Aorta (tissue), 5 donors: ENCODE measurements at regions not wholly inside any gene's neighbourhood (a gene's known extent, or its start where the extent isn't known, plus 50 kb on each side); places are given as distances from the start of the nearest gene placed in this dataset.

Experiments used
- ATAC-seq: fragments of 200-7000 bp; cut with Tn5 transposase; one replicate; pipeline ENCODE4 v1.9.1; 2022; ENCODE audit warnings: moderate library complexity; ENCODE audit not compliant: low FRiP score
- DNase-seq, 2 donors: peaks; one replicate each; pipeline ENCODE4 v3.0.0-alpha.2; 2020
- H3K27ac ChIP-seq, 2 donors: one replicate each; pipeline ENCODE4 v1.5.1; 2013; ENCODE audit warnings: low read length in 2 of 2, mild to moderate bottlenecking in 2 of 2, moderate library complexity in 2 of 2, control low read depth in 1 of 2, inconsistent platforms in 1 of 2, low read depth in 1 of 2
- H3K27me3 ChIP-seq, 2 donors: one replicate each; pipeline ENCODE4 v1.6.1; 2013; ENCODE audit warnings: control low read depth in 1 of 2, low read length in 1 of 2, mild to moderate bottlenecking in 1 of 2, moderate library complexity in 1 of 2; ENCODE audit not compliant: insufficient read depth in 2 of 2, control insufficient read depth in 1 of 2
- H3K36me3 ChIP-seq, 2 donors: one replicate each; pipeline ENCODE4 v1.6.1; 2013; ENCODE audit warnings: control low read depth in 1 of 2, low read length in 1 of 2, mild to moderate bottlenecking in 1 of 2; ENCODE audit not compliant: insufficient read depth in 2 of 2, control insufficient read depth in 1 of 2
- H3K4me1 ChIP-seq, 2 donors: one replicate each; pipeline ENCODE4 v1.6.1; 2013; ENCODE audit warnings: low read length in 2 of 2, control low read depth in 1 of 2, mild to moderate bottlenecking in 1 of 2, moderate library complexity in 1 of 2; ENCODE audit not compliant: insufficient read depth in 2 of 2, control insufficient read depth in 1 of 2
- H3K4me3 ChIP-seq, 2 donors: one replicate each; pipeline ENCODE4 v1.5.1; 2013; ENCODE audit warnings: low read length in 2 of 2, control low read depth in 1 of 2, mild to moderate bottlenecking in 1 of 2
- H3K9me3 ChIP-seq: one replicate; pipeline ENCODE4 v1.6.1; 2013; ENCODE audit warnings: mild to moderate bottlenecking, low read length; ENCODE audit not compliant: control insufficient read depth
- WGBS, 2 donors: extraction: QIAGEN DNeasy Blood & Tissue Kit; methylation state at CpG; one replicate each; pipeline ENCODE4 v1.1.7; 2013; 5-methylcytosine and 5-hydroxymethylcytosine counted together
- intact Hi-C, 2 donors: fragments of 100-400 bp; cut with DNase I; formaldehyde crosslinking; loops; one replicate each; pipeline versions ENCODE4 v1.14.2 to v1.15.0; 2022
- donor health status: healthy with polysubstance abuse.
- donor health status: Bipolar disorder and iron deficiency.
- donor health status: DM: no; HTN: no; CAD: no.
- donor health status: DM: no; HTN: no; CAD: no.
- donor health status: DM: yes; HTN: yes; CAD: no.

DNA sequence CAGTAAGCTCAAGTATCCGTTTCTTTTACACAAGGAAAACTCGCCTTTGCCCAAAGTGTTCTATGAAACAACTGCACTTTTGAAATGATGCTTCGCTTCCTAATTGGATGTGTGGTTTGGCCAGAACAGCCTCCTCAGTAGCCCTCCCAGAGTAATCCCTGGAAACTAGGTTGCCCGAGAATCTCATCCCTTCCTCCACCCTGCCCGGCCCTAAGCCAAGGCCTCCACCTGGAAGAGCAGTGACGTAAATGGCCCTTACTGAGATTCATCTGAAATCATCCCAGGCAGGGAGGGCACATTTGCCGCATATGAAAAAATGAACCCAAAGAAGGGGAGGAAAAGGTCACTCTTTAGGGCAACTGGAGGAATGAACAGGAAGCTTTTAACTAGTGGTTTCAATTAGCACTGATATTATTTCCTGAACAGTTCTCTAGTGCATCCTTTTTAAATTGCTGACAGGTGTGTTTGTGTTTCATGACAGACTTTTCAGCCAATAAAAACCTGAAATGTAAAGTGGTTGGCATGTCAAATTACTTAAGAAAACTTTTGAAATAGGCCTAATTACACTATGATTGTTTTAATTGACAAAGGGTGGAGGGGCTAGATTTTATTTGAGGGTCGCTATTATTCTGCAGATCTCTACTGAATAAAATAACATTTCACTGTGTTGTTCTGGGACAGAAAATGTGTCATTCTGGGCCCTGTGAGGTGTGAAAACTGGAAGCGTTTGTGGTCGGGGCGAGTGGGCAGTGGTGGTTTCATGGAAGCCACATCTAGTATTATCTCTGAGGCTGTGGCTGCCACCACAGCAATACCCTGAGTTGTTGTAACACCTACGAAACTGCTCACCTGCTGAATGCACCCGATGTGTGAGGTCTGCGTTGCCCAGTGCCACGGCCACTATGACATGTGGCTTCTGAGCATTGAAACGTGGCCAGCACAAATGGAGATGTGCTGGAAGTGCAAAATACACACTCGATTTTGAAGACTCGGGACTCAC, 112.1 kb downstream of the ZIC5 start:
- no peak for ATAC-seq
- no peak for DNase-seq
- no peaks in the 10 kb centered on the region for H3K27me3 ChIP-seq
- H3K4me1 ChIP-seq, result no peaks in the 10 kb centered on the region
- no peak overlapping the region for H3K27ac ChIP-seq
- no peaks in the 10 kb centered on the region for H3K9me3 ChIP-seq
- no peaks in the 10 kb centered on the region for H3K36me3 ChIP-seq
- no peak overlapping the region for H3K4me3 ChIP-seq
- whole genome bisulfite sequencing, 2 donors, result 93 to 96% methylated on average over 18 of the region's 18 CpGs
- intact Hi-C loops, result no loop called here

DNA sequence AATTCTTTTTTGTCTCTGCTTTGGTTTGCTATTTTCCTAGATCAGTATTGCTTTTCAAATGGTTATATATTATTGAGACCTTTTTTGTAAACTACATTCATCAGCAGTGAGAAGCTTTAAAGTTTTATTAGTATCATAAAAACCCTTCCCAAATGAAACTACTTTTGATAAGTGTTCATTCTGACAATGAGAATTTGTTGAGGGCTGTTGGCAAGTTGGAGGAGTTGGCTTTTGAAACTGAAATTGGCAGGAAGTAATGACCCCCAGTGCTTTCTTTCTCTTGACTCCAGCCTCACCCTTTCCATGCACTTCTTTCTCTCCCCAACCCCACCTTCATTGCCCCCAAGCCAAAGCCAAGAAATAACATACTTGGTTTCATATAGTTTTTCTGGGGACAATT, 113.8 kb downstream of the ZIC5 start:
- Histone ChIP-seq H3K4me3 (no peak overlapping the region), H3K27me3 (no peaks in the 10 kb centered on the region), H3K36me3 (no peaks in the 10 kb centered on the region), H3K9me3 (no peaks in the 10 kb centered on the region), H3K27ac (no peak overlapping the region), H3K4me1 (no peaks in the 10 kb centered on the region)
- intact Hi-C loops, result no loop called here
- no peak for DNase-seq
- ATAC-seq, result no peak

DNA sequence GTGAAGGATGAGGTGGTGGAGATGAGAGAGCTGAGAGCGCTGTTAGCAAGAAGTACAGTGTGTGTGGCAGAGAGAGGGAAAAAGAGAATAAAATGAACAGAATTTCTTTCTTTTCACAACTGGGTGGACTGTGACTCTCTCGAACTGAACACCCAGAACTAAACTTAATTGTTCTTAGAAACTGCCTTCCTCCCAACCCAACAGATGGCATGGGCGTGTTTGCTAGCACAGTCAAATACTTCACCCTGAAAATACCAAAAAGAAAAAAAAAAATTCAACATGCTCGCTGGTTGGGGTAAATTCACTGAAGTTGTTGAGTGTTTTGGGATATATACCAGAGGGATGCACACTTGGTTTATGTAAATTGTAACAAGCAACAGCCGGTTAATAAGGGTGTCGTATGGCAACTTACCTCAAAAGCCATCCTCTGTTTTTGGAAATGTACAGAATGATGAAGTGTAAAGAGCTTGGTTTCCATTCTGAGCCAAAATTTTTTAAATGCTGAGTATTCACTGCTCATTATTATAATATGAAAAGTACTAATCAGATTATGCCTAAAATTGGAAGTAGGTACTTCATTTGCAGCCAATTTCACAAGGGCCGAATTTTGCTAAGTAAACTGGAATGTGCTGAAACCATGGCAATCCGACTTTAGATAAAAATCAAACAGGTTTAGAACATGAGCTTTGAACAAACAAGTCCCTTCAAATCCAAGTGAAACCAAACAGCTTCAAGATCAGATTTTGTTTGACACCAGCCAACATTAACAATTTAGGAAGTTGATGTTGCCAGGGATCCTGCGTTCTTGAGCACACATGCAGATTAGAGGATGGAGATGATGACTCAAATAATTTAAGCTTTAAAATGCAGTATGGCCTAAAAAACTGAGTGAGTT, 115.8 kb downstream of the ZIC5 start:
- no peak for ATAC-seq
- H3K4me1 ChIP-seq, result no peaks in the 10 kb centered on the region
- H3K36me3 ChIP-seq, result no peaks in the 10 kb centered on the region
- intact Hi-C loops, result no loop called here
- no peaks in the 10 kb centered on the region for H3K27me3 ChIP-seq
- H3K4me3 ChIP-seq, result no peak overlapping the region
- DNase-seq, result no peak
- no peak overlapping the region for H3K27ac ChIP-seq
- 52 to 53% methylated on average over 9 of the region's 9 CpGs for WGBS, 2 donors
- no peaks in the 10 kb centered on the region for H3K9me3 ChIP-seq

DNA sequence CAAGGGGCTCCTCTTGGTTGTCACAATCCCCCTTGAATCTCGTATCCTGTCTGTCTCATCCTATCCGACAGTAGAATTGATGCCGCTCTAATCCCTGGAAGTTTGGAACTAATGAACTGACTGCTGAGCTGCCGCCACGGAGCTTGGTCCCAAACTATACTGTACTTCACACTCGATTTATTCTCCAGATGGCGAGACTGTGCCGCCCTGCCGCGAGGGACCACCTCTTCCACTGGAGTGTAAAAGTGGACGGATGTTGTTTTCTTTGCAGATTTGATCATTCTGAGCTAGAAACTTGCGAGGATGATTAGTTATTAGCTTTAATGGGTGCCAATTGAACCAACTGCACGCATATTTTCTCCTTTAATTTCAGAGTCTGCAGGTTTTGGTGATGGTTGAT, 117.2 kb downstream of the ZIC5 start:
- no peak for DNase-seq
- WGBS, 2 donors, result 67 to 81% methylated on average over 13 of the region's 13 CpGs
- intact Hi-C loops, result no loop called here
- Histone ChIP-seq H3K4me1 (no peaks in the 10 kb centered on the region), H3K36me3 (no peaks in the 10 kb centered on the region), H3K27ac (no peak overlapping the region), H3K4me3 (no peak overlapping the region), H3K27me3 (no peaks in the 10 kb centered on the region), H3K9me3 (no peaks in the 10 kb centered on the region)
- no peak for ATAC-seq

DNA sequence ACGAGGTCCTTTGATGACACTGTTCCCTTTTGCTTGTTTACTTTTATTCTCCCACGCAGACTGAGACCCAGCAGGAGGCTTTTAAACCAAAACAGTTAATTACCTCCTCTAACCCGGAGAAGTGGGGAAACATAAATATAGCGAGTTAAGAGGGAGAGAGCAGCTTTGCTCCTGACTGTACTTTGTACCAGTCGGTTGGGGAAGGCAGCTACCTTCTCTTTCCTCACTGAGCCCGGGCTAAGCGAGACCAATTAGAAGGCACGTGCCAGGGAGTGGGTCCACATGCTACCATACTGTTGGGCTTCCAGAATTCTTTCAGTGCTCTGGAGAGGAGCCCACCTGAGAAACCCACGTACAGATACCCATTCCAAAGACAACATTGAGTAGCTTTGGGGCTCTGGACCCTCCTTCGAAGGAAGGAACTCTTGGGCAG, 124.2 kb downstream of the ZIC5 start:
- Histone ChIP-seq H3K9me3 (no peaks in the 10 kb centered on the region), H3K4me1 (no peaks in the 10 kb centered on the region), H3K27me3 (no peaks in the 10 kb centered on the region), H3K36me3 (no peaks in the 10 kb centered on the region), H3K27ac (no peak overlapping the region), H3K4me3 (no peak overlapping the region)
- WGBS, 2 donors, result 53 to 60% methylated on average over 10 of the region's 10 CpGs
- intact Hi-C loops, result no loop called here
- DNase-seq (no peak), ATAC-seq (no peak)

DNA sequence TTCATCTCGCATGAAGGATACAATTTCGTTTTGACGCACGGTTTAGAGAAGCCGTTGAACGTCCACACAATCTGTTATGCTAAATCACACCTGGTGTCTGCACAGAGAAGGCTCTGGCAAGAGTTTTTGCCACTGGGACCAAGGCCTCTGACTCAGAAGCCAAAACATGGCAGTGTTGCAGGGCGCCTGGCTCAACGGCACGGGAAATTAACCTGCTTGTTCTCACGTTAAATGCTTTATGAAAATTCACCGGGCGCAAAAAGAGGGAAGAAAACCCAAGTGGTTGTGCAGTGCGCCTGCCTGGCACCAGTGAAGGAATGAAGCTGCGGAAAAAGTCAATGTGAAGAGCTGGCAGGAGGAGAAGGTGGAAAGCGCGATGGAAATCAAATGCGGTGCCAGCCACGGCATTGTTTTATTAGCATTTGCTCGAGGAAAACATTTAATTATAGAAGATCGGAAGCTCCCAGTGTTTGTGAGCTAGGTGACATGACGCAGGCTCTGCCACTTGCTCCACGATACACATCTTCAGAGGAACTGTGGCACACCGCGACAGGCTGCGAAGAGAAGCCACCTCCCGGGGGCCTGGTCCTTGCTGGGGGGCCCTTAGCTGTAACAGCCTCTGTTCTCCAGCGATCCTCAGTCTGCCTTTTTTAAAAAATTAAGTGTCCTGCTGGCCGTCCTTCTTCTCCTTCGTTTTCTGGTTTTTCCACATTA, 126.2 kb downstream of the ZIC5 start:
- 85 to 87% methylated on average over 29 of the region's 29 CpGs for WGBS, 2 donors
- no peak for DNase-seq
- ATAC-seq, result no peak

DNA sequence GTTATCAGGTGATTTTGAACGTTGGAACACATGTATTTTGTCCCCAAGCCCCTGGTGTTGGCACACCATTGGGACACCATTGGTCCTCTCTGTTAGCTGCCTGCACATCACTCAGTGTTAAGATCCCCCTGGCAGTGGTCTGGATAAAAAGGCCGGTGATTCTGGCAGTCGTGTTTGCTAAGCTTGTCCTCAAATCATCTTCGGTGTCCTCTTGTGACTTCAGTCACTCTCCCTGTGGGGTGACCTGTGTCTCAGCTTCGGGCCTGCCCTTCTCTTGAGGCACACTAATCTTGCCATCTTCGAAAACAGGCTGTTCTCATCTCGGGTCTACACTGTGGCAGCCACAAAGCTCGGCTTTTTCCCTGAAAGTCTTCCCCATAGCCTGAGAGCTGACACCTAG, 127.1 kb downstream of the ZIC5 start:
- ATAC-seq (no peak), DNase-seq (no peak)
- H3K9me3 ChIP-seq, result no peaks in the 10 kb centered on the region
- no peaks in the 10 kb centered on the region for H3K27me3 ChIP-seq
- H3K4me1 ChIP-seq, result no peaks in the 10 kb centered on the region
- H3K36me3 ChIP-seq, result no peaks in the 10 kb centered on the region
- intact Hi-C loops, result no loop called here
- H3K27ac ChIP-seq, result no peak overlapping the region
- 80 to 82% methylated on average over 8 of the region's 8 CpGs for WGBS, 2 donors
- no peak overlapping the region for H3K4me3 ChIP-seq

More for the DNA sequence above, 126.2 kb downstream of the ZIC5 start:
- Histone ChIP-seq H3K9me3 (no peaks in the 10 kb centered on the region), H3K4me3 (no peak overlapping the region), H3K4me1 (no peaks in the 10 kb centered on the region), H3K27me3 (no peaks in the 10 kb centered on the region), H3K36me3 (no peaks in the 10 kb centered on the region), H3K27ac (no peak overlapping the region)
- intact Hi-C loops, result no loop called here

DNA sequence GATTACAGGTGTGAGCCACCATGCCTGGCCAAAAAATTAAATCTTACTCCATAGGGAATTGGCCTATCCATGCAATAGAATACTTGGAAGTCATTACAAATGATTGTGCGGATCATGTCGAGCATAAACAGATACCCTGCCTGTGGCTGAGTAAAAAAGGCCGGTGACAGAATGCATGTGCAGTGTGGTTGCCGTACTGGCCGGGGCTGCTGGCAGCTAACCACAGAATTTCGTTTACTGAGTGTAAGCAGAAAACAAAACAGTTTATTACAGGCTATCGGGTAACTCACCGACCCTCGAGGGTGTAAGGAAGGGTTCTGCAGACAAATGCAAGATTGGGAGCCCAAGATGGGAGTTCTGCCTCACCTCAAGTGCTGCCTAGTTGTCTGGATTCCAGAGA, 127.7 kb downstream of the ZIC5 start:
- H3K4me1 ChIP-seq, result no peaks in the 10 kb centered on the region
- ATAC-seq (no peak), DNase-seq (no peak)
- no peaks in the 10 kb centered on the region for H3K9me3 ChIP-seq
- no peaks in the 10 kb centered on the region for H3K36me3 ChIP-seq
- H3K27me3 ChIP-seq, result no peaks in the 10 kb centered on the region
- H3K4me3 ChIP-seq, result no peak overlapping the region
- intact Hi-C loops, result no loop called here
- 85% methylated on average over 9 of the region's 9 CpGs for WGBS, 2 donors
- no peak overlapping the region for H3K27ac ChIP-seq
